NCI-H2227 (cell line): ENCODE measurements at regions not wholly inside any gene's neighbourhood (a gene's known extent, or its start where the extent isn't known, plus 50 kb on each side); places are given as distances from the start of the nearest gene placed in this dataset.
A peak's percentile ranks its signal among the peaks of the same experiment; 100 is the strongest.
"Not testable (repeated sequence)": the region's sequence is repeated elsewhere in the genome, so short reads cannot be mapped to it uniquely, and the experiment has no call there.

Experiments
- DNase-seq: peaks from one replicate; lab custom pipeline; 2025; ENCODE audit not compliant: unreplicated experiment; lab: John Stamatoyannopoulos, UW

DNA sequence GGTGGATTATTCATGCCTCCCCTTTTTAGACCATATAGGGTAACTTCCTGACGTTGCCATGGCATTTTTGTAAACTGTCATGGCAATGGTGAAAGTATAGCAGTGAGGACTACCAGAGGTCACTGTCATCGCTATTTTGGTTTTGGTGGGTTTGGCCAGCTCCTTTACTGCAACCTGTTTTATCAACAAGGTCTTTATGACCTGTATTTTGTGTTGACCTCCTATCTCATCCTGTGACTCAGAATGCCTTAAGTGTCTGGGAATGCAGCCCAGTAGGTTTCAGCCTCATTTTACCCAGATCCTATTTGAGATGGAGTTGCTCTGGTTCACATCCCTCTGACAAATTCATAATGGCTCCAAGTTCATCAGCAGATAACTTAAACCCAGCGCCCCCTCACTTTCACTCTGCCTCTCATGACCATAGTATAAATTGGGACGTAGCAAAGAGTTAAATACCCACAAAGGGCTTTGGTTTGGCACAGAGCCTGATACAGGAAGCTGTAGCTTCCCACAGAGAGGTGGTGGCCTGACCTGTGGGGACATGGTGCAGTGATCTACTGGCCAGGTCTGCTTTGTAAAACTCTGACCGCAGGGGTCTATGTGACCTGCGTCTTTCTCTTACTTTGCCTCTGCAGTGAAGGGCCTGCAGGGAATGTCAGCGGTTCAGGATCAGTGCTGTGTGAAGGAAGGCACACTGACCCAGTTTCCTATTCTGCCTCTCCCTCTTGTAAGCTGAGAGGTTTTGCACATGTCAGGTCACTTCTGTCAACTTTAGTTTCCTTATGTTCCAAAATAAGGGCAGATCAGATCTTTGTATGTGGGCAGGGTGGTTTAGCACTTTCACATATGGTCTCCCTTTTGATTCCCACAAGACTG lies 78.1 kb upstream of the ZNF644 start:
- DNase-seq: no peak

GRCh38 chr1:91098299-91098906 lies 76.6 kb upstream of the ZNF644 start:
- DNase-seq: no peak

- DNase-seq: not testable (repeated sequence)
Measured at GRCh38 chr1:91095321-91095720, 73.5 kb upstream of the ZNF644 start.

DNA sequence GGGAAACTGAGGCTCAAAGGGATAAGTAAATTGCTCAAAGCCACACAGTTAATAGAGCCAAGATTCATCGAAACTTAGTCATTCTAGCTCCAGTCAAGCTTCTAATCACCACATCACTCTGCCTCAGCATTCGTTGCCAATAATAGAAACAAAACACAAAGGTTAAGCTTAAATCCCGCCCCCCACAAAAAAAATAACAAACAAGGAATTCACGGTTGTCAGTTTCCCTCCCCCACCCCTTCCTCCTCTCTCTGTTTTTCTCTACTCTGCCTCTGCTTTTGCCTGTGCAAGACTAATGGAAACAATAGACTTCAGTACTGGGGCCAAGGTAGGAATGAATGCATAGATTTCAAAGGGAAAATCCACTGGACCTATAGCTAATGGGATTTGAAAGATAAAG lies 70.7 kb upstream of the ZNF644 start:
- DNase-seq: no peak

DNA sequence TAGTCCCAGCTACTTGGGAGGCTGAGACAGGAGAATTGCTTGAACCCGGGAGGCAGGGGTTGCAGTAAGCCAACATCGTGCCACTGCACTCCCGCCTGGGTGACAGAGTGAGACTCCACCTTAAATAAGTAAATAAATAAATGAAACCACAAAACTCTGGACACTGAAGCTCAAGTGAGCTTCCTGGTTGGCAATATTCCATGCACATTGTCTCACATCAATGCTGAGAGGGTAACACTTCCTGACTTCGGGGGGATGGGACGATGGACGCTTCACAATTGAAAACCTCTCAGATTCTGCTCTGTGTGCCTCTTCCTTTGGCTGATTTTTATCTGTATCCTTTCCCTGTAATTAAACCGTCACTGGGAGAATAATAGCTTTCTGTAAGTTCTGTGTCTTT lies 70.0 kb upstream of the ZNF644 start:
- peak; percentile 25 for DNase-seq

DNA sequence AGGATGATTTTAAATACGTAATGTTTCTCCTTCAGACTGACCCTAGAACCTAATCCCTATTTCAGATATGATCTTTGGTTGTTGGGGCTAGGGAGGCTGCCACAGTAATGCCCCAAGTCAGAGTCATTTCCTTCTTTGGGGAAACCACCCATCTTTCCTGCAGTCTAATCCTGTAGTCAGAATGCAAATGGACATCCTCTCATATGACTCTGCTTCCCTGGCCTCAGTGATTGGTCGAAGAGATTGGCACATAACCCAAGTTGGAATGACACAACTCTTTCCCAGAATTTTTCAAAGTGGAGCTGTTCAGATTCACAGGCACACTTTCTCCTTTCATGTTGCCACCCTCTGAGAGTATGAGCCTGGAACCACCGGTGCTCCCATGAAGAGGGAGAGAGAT lies 58.8 kb upstream of the ZNF644 start:
- DNase-seq: no peak

DNA sequence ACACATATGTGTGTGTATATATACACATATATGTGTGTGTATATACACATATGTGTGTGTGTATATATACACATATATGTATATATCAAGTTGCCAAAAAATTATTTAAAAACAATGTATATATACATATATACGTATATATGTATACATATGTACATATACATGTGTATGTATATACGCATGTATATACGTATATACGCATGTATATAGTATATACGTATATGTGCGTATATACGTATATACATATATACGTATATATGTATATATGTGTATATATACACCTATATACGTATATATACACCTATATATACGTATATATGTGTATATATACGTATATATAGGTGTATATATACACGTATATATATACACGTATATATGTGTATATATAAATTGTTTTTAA lies 57.0 kb upstream of the ZNF644 start:
- no peak for DNase-seq

- no peak for DNase-seq
Measured at GRCh38 chr1:91076834-91077233, 55.0 kb upstream of the ZNF644 start.

GRCh38 chr1:91075233-91076135 lies 53.6 kb upstream of the ZNF644 start:
- DNase-seq: no peak

DNA sequence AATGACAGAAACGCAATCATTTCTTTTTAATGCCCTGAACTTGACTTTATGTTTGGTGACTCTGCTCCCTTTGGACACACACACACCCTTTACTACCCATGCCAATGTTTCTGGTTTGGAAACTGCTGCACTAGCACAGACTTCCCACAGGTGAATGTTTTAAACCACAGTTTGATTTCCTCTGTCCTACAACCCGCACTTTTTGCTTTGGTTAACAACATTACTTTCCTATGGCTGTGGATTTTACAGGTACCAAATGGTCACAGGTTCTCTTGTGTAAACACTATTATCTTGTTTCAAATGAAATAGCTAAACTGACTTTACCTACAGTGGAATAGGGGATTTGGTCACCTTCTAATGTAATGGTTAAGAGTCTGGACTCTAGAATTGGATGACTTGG lies 51.5 kb upstream of the ZNF644 start:
- no peak for DNase-seq

GRCh38 chr1:91071838-91072237 lies 50.0 kb upstream of the ZNF644 start:
- DNase-seq: no peak
